K562 (cell line): ENCODE measurements at regions not wholly inside any gene's neighbourhood (a gene's known extent, or its start where the extent isn't known, plus 50 kb on each side); places are given as distances from the start of the nearest gene placed in this dataset.

Experiments used
- BRD4 ChIP-seq: fragments of 200-600 bp; sonication (generic); IDR thresholded peaks from 2 replicates; pipeline ENCODE4 v1.6.1; 2017; ENCODE audit warnings: inconsistent platforms
- CHD2 ChIP-seq: IDR thresholded peaks from 2 replicates; pipeline ENCODE4 v1.6.1; 2011; ENCODE audit warnings: low read depth, low read length
- GATA2 ChIP-seq: sonication (generic); formaldehyde crosslinking; IDR thresholded peaks from 2 replicates; pipeline ENCODE4 v1.4.0; 2020; ENCODE audit warnings: mild to moderate bottlenecking, missing genetic modification reagents
- HDAC3 ChIP-seq: fragments of 450-650 bp; IDR thresholded peaks from 2 replicates; pipeline ENCODE4 v1.6.1; 2018; ENCODE audit warnings: borderline replicate concordance, mild to moderate bottlenecking, moderate library complexity; ENCODE audit not compliant: partially characterized antibody
- NCOA2 ChIP-seq, 2 experiments: fragments of 450-650 bp; IDR thresholded peaks; 2 replicates each; pipeline ENCODE4 v1.6.1; 2018; ENCODE audit warnings: mild to moderate bottlenecking in 2 of 2, moderate library complexity in 1 of 2; ENCODE audit not compliant: partially characterized antibody in 2 of 2
- POLR2AphosphoS2 ChIP-seq: IDR thresholded peaks from 2 replicates; pipeline ENCODE4 v1.6.1; 2012; ENCODE audit warnings: low read length, improper control_type of control experiment
- PRPF4 ChIP-seq: fragments of 200-400 bp; formaldehyde crosslinking; IDR thresholded peaks from one replicate; pipeline ENCODE4 v1.6.1; 2017; ENCODE audit warnings: low read length, low read depth, mild to moderate bottlenecking; ENCODE audit not compliant: insufficient read depth, poor library complexity, severe bottlenecking
- RBBP5 ChIP-seq: fragments of 200-600 bp; sonication (generic); IDR thresholded peaks from 2 replicates; pipeline ENCODE4 v1.6.1; 2012; ENCODE audit warnings: borderline replicate concordance, mild to moderate bottlenecking, low read length, control low read depth, inconsistent platforms; ENCODE audit not compliant: insufficient read depth, poor library complexity, severe bottlenecking
- ZFP30 ChIP-seq: fragments of 250-450 bp; sonication (Bioruptor Pico); IDR thresholded peaks from 2 replicates; pipeline ENCODE4 v1.8.0; 2022; ENCODE audit warnings: moderate library complexity, mild to moderate bottlenecking, inconsistent platforms, borderline replicate concordance
- ZSCAN29 ChIP-seq: fragments of 450-650 bp; IDR thresholded peaks from 2 replicates; pipeline ENCODE4 v1.6.1; 2017
- TF ChIP-seq, protein P1 (sequence below): fragments of 450-650 bp; conservative IDR thresholded peaks from 2 replicates; pipeline ENCODE4 v1.6.1; 2016; ENCODE audit warnings: missing genetic modification characterization, low read depth, mild to moderate bottlenecking, control low read depth, missing compliant biosample characterization
- TF ChIP-seq, protein P2 (sequence below): sonication (generic); formaldehyde crosslinking; IDR thresholded peaks from 2 replicates; pipeline ENCODE4 v1.8.0; 2022; ENCODE audit warnings: mild to moderate bottlenecking, missing genetic modification reagents
- TF ChIP-seq, protein P3 (sequence below): fragments of 450-650 bp; IDR thresholded peaks from 2 replicates; pipeline ENCODE4 v1.6.1; 2018; ENCODE audit warnings: mild to moderate bottlenecking, low read depth; ENCODE audit not compliant: partially characterized antibody
- TF ChIP-seq, protein P4 (sequence below): sonication (generic); formaldehyde crosslinking; IDR thresholded peaks from 2 replicates; pipeline ENCODE4 v1.8.1; 2023; ENCODE audit warnings: mild to moderate bottlenecking, missing genetic modification reagents
- TF ChIP-seq, protein P5 (sequence below), 3 experiments: fragments of 200-800 bp in 1 of 3; fragments of 250-450 bp in 1 of 3; fragments of 450-650 bp in 1 of 3; sonication (Bioruptor Pico) in 1 of 3; sonication (Bioruptor generic) in 1 of 3; formaldehyde crosslinking in 1 of 3; IDR thresholded peaks; 2 replicates each; pipeline versions ENCODE4 v1.6.1 to v1.8.0; 2016 to 2022; ENCODE audit warnings: mild to moderate bottlenecking in 2 of 3, missing genetic modification characterization in 2 of 3, missing compliant biosample characterization in 1 of 3, moderate library complexity in 1 of 3

DNA sequence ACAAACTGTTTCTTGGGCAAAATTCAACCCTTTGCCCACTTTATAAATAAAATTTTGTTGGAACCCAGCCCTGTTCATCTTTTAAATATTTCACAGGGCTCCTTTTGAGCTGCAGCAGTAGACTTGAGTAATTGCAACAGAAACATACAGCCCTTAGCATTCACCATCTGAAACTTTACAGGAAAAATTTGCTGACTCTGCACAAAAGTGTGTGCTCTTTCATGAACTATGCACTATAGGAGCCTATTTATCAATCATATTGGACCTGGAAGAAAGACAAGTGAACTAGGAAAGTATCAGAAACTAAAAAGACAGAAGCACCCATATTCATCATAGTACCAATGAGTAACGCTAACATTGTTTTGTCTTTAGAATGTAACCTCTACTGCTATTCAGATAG lies 406.9 kb upstream of the SLC10A2 start (continued):
- TF ChIP-seq, protein P1, sequence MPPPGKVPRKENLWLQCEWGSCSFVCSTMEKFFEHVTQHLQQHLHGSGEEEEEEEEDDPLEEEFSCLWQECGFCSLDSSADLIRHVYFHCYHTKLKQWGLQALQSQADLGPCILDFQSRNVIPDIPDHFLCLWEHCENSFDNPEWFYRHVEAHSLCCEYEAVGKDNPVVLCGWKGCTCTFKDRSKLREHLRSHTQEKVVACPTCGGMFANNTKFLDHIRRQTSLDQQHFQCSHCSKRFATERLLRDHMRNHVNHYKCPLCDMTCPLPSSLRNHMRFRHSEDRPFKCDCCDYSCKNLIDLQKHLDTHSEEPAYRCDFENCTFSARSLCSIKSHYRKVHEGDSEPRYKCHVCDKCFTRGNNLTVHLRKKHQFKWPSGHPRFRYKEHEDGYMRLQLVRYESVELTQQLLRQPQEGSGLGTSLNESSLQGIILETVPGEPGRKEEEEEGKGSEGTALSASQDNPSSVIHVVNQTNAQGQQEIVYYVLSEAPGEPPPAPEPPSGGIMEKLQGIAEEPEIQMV (tag), result no peak
- TF ChIP-seq, protein P2, sequence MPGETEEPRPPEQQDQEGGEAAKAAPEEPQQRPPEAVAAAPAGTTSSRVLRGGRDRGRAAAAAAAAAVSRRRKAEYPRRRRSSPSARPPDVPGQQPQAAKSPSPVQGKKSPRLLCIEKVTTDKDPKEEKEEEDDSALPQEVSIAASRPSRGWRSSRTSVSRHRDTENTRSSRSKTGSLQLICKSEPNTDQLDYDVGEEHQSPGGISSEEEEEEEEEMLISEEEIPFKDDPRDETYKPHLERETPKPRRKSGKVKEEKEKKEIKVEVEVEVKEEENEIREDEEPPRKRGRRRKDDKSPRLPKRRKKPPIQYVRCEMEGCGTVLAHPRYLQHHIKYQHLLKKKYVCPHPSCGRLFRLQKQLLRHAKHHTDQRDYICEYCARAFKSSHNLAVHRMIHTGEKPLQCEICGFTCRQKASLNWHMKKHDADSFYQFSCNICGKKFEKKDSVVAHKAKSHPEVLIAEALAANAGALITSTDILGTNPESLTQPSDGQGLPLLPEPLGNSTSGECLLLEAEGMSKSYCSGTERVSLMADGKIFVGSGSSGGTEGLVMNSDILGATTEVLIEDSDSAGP (CRISPR knock-in tag), result no peak
- TF ChIP-seq, protein P3, sequence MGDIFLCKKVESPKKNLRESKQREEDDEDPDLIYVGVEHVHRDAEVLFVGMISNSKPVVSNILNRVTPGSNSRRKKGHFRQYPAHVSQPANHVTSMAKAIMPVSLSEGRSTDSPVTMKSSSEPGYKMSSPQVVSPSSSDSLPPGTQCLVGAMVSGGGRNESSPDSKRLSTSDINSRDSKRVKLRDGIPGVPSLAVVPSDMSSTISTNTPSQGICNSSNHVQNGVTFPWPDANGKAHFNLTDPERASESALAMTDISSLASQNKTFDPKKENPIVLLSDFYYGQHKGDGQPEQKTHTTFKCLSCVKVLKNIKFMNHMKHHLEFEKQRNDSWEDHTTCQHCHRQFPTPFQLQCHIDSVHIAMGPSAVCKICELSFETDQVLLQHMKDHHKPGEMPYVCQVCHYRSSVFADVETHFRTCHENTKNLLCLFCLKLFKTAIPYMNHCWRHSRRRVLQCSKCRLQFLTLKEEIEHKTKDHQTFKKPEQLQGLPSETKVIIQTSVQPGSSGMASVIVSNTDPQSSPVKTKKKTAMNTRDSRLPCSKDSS, result no peak
- TF ChIP-seq RBBP5, result no peak
- TF ChIP-seq ZSCAN29, result no peak
- TF ChIP-seq PRPF4, result no peak
- no peak for TF ChIP-seq NCOA2 (IDR thresholded peaks at IDR 0.05; ENCODE audit: partially characterized antibody in 2 of 2)
- TF ChIP-seq, protein P4, sequence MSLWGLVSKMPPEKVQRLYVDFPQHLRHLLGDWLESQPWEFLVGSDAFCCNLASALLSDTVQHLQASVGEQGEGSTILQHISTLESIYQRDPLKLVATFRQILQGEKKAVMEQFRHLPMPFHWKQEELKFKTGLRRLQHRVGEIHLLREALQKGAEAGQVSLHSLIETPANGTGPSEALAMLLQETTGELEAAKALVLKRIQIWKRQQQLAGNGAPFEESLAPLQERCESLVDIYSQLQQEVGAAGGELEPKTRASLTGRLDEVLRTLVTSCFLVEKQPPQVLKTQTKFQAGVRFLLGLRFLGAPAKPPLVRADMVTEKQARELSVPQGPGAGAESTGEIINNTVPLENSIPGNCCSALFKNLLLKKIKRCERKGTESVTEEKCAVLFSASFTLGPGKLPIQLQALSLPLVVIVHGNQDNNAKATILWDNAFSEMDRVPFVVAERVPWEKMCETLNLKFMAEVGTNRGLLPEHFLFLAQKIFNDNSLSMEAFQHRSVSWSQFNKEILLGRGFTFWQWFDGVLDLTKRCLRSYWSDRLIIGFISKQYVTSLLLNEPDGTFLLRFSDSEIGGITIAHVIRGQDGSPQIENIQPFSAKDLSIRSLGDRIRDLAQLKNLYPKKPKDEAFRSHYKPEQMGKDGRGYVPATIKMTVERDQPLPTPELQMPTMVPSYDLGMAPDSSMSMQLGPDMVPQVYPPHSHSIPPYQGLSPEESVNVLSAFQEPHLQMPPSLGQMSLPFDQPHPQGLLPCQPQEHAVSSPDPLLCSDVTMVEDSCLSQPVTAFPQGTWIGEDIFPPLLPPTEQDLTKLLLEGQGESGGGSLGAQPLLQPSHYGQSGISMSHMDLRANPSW (CRISPR knock-in tag), result no peak
- TF ChIP-seq BRD4, result no peak
- TF ChIP-seq POLR2AphosphoS2, result no peak
- TF ChIP-seq, protein P5, sequence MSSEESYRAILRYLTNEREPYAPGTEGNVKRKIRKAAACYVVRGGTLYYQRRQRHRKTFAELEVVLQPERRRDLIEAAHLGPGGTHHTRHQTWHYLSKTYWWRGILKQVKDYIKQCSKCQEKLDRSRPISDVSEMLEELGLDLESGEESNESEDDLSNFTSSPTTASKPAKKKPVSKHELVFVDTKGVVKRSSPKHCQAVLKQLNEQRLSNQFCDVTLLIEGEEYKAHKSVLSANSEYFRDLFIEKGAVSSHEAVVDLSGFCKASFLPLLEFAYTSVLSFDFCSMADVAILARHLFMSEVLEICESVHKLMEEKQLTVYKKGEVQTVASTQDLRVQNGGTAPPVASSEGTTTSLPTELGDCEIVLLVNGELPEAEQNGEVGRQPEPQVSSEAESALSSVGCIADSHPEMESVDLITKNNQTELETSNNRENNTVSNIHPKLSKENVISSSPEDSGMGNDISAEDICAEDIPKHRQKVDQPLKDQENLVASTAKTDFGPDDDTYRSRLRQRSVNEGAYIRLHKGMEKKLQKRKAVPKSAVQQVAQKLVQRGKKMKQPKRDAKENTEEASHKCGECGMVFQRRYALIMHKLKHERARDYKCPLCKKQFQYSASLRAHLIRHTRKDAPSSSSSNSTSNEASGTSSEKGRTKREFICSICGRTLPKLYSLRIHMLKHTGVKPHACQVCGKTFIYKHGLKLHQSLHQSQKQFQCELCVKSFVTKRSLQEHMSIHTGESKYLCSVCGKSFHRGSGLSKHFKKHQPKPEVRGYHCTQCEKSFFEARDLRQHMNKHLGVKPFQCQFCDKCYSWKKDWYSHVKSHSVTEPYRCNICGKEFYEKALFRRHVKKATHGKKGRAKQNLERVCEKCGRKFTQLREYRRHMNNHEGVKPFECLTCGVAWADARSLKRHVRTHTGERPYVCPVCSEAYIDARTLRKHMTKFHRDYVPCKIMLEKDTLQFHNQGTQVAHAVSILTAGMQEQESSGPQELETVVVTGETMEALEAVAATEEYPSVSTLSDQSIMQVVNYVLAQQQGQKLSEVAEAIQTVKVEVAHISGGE (CRISPR knock-in tag; IDR thresholded peaks at IDR 0.05), result no peak
- no peak for TF ChIP-seq ZFP30 (CRISPR knock-in tag)
- TF ChIP-seq CHD2, result no peak
- no peak for TF ChIP-seq HDAC3
- TF ChIP-seq GATA2 (CRISPR knock-in tag), result no peak
